Stimulated activated naive CD4-positive, alpha-beta T cell (primary cell): ENCODE measurements at regions not wholly inside any gene's neighbourhood (a gene's known extent, or its start where the extent isn't known, plus 50 kb on each side); places are given as distances from the start of the nearest gene placed in this dataset.

Source experiments
- DNase-seq, 6 experiments: peaks; one replicate each; lab custom pipeline; 2025; lab: John Stamatoyannopoulos, UW

- no peak for DNase-seq
These were observed 207.2 kb downstream of the ENGASE start for GRCh38 chr17:79281803-79282202.

- no peak for DNase-seq
These were observed 206.4 kb downstream of the ENGASE start for GRCh38 chr17:79280866-79281572.

GRCh38 chr17:79280010-79280409 is 205.4 kb downstream of the ENGASE start:
- DNase-seq, result no peak

GRCh38 chr17:79279320-79279719 is 204.7 kb downstream of the ENGASE start:
- no peak for DNase-seq

- no peak for DNase-seq
These were observed 202.2 kb downstream of the ENGASE start for GRCh38 chr17:79276821-79277220.

- no peak for DNase-seq
These were observed 199.0 kb downstream of the ENGASE start for GRCh38 chr17:79273660-79274059.

GRCh38 chr17:79272666-79273219 is 198.1 kb downstream of the ENGASE start:
- no peak for DNase-seq

- DNase-seq, result no peak
These were observed 197.6 kb downstream of the ENGASE start for GRCh38 chr17:79272220-79272619.

- DNase-seq, result no peak
These were observed 195.0 kb downstream of the ENGASE start for GRCh38 chr17:79269620-79270019.

GRCh38 chr17:79263191-79263590 is 188.6 kb downstream of the ENGASE start:
- DNase-seq, result no peak

- DNase-seq, result no peak
These were observed 188.0 kb downstream of the ENGASE start for GRCh38 chr17:79262624-79263023.

GRCh38 chr17:79261355-79262072 is 186.9 kb downstream of the ENGASE start:
- DNase-seq, result no peak

- DNase-seq, result no peak
These were observed 184.2 kb downstream of the ENGASE start for GRCh38 chr17:79258843-79259242.

- no peak for DNase-seq
These were observed 183.4 kb downstream of the ENGASE start for GRCh38 chr17:79258041-79258440.

- no peak for DNase-seq
These were observed 181.4 kb downstream of the ENGASE start for GRCh38 chr17:79255926-79256585.

- no peak for DNase-seq
These were observed 180.8 kb downstream of the ENGASE start for GRCh38 chr17:79255456-79255855.

- no peak for DNase-seq
These were observed 180.4 kb downstream of the ENGASE start for GRCh38 chr17:79255046-79255445.

- DNase-seq, result no peak
These were observed 178.3 kb downstream of the ENGASE start for GRCh38 chr17:79252886-79253285.

GRCh38 chr17:79251824-79252223 is 177.2 kb downstream of the ENGASE start:
- no peak for DNase-seq

GRCh38 chr17:79249929-79250521 is 175.4 kb downstream of the ENGASE start:
- no peak for DNase-seq

GRCh38 chr17:79248843-79249493 is 174.3 kb downstream of the ENGASE start:
- DNase-seq, result no peak
